Spleen (tissue), 7 donors: ENCODE measurements at regions not wholly inside any gene's neighbourhood (a gene's known extent, or its start where the extent isn't known, plus 50 kb on each side); places are given as distances from the start of the nearest gene placed in this dataset.

Experiments
- CTCF ChIP-seq, 11 experiments: fragments of 200-600 bp in 7 of 11; fragments of 450-650 bp in 4 of 11; sonication (generic) in 4 of 11; IDR thresholded peaks in 8 of 11; conservative IDR thresholded peaks in 3 of 11; 1 replicate in 7 of 11; 2 replicates in 4 of 11; pipeline versions ENCODE4 v1.4.0 to v1.8.0; 2016 to 2021; ENCODE audit warnings: antibody characterized with exemption in 11 of 11, inconsistent platforms in 4 of 11, mild to moderate bottlenecking in 1 of 11
- POLR2A ChIP-seq, 3 donors: fragments of 450-650 bp; IDR thresholded peaks; one replicate each; pipeline ENCODE4 v1.5.1; 2017; ENCODE audit warnings: antibody characterized with exemption in 3 of 3, mild to moderate bottlenecking in 1 of 3
- POLR2AphosphoS5 ChIP-seq, 3 donors: sonication (generic); formaldehyde crosslinking; IDR thresholded peaks; one replicate each; pipeline ENCODE4 v1.5.1; 2017; ENCODE audit warnings: antibody characterized with exemption in 3 of 3
- donor health status: DM: no; HTN: no; CAD: no; lungs with moderate emphysema.
- donor health status: DM: no; HTN: no; CAD: no.
- donor health status: DM: no; HTN: no; CAD: no.

- TF ChIP-seq POLR2A (IDR thresholded peaks at IDR 0.05) (no peak), POLR2AphosphoS5 (IDR thresholded peaks at IDR 0.05) (no peak), CTCF (IDR thresholded peaks at IDR 0.05 in 8 of 11, conservative IDR thresholded peaks at IDR 0.05 in 3 of 11) (no peak)
Measured at GRCh38 chr13:90833951-90834350, 513.5 kb upstream of the MIR17HG start.
